ENCODE measurements at regions not wholly inside any gene's neighbourhood (a gene's known extent, or its start where the extent isn't known, plus 50 kb on each side); places are given as distances from the start of the nearest gene placed in this dataset.
"Not testable (repeated sequence)": the region's sequence is repeated elsewhere in the genome, so short reads cannot be mapped to it uniquely, and the experiment has no call there.

DNA sequence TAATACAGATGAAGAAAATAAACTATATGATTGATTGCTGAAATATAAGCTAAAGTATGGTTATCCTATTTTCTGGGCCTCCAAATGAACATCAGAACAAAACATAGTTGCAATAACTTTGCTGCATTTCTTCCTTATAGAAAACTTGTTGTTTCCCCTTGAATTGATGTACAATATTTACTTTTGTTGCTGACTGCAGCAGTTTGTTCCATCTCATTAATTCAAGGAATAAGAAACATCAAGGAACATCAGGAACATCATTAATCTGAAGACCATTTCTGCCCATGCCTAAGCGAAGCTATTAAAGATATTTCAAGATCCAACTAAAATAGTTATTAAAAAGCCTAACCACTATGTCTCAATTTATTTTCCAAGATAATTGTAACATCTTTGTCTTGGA is 363.6 kb upstream of the EDIL3 start:
- no peak overlapping the region for H3K27ac Mint-ChIP-seq

DNA sequence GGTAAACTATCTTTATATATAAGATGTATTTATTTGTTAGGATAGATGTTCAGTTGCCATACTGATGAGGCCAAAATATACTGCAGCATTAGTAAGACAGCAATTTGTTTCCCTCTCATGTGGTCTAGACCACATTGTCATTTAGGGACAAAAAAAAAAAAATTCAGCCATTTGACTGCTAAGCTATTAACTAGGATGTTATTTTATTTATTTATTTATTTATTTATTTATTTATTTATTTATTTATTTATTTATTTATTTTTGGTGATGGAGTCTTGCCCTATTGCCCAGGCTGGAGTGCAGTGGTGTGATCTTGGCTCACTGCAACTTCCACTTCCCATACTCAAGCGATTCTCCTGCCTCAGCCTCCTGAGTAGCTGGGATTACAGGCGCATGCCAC is 361.6 kb upstream of the EDIL3 start:
- ATAC-seq (ENCODE audit: low read depth) = not testable (repeated sequence)

More for the DNA sequence above, 363.6 kb upstream of the EDIL3 start:
- no peak for ATAC-seq (ENCODE audit: low read depth)
- Mint-ChIP-seq H3K4me3 (no peak overlapping the region), H3K9me3 (no peaks in the 10 kb centered on the region), H3K36me3 (no peaks in the 10 kb centered on the region), H3K27me3 (no peaks in the 10 kb centered on the region), H3K4me1 (no peaks in the 10 kb centered on the region)
- POLR2A ChIA-PET = no interaction called here
- no peak for DNase-seq

DNA sequence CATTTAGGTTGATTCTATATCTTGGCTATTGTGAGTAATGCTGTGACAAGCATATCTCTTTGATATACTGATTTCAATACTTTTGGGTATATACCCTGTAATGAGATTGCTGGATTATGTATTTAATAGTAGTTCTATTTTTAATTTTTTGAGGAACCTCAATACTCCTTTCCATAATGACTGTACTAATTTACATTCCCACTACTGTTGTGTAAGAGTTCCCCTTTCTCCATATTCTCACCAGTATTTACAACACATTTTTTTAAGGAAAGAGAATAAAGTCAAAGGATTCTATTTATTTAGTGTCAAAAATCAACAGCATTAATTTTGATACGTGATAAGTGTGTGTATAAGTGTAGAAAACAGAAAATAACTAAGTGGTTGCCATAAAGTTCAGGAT is 356.4 kb upstream of the EDIL3 start:
- no peaks in the 10 kb centered on the region for H3K9me3 Mint-ChIP-seq
- POLR2A ChIA-PET = no interaction called here

More for the DNA sequence above, 361.6 kb upstream of the EDIL3 start:
- H3K36me3 Mint-ChIP-seq, POLR2A ChIA-PET, H3K27me3 Mint-ChIP-seq, DNase-seq, H3K4me3 Mint-ChIP-seq, H3K4me1 Mint-ChIP-seq, H3K27ac Mint-ChIP-seq, H3K9me3 Mint-ChIP-seq: not testable (repeated sequence)

DNA sequence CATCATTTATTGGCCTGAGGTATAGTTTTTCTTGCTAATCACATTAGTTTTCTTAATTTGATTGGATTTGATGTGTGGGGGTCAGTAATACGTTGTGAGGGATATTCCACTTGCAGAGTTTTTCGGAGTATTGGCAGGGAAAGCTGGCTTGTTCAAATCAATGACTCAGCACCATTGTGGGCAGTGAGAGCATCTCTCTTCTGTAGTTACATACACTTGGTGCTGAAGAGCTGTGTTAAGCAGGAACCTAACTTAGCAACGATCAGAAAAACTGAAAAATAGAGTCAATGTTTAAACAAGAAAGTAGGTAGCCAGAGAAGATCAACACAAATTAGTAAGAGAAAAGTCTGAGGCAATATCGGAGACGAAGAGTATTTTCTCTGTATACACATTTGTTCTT is 344.6 kb upstream of the EDIL3 start:
- H3K27ac Mint-ChIP-seq = no peak overlapping the region
- POLR2A ChIA-PET = no interaction called here
- no peak overlapping the region for H3K4me3 Mint-ChIP-seq
- ATAC-seq (ENCODE audit: low read depth) (no peak), DNase-seq (no peak)
- no peaks in the 10 kb centered on the region for H3K9me3 Mint-ChIP-seq
- H3K4me1 Mint-ChIP-seq = no peaks in the 10 kb centered on the region
- H3K27me3 Mint-ChIP-seq = no peaks in the 10 kb centered on the region
- no peaks in the 10 kb centered on the region for H3K36me3 Mint-ChIP-seq

More for the DNA sequence above, 356.4 kb upstream of the EDIL3 start:
- Mint-ChIP-seq H3K4me3 (no peak overlapping the region), H3K4me1 (no peaks in the 10 kb centered on the region), H3K36me3 (no peaks in the 10 kb centered on the region), H3K27ac (no peak overlapping the region), H3K27me3 (no peaks in the 10 kb centered on the region)
- no peak for DNase-seq
- ATAC-seq (ENCODE audit: low read depth) = no peak

DNA sequence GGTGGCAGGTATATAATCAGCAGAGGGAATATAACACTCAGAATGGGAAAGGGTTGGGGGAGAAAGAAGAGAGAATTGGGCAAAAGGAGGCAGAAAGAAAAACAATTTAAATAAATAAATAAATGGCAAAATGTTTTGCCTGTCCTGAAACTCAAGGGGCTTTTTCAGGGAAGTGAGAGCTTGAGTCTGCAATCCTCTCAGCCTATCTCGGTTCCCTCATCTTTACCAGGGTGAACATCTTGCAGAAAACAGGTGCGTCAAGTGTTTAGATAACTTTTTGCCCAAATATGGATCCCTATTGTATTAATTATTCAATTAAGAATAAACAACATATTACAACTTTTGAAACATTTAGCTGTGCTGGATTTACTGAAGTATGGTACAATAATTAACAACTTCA is 343.0 kb upstream of the EDIL3 start:
- POLR2A ChIA-PET = no interaction called here
- Mint-ChIP-seq H3K9me3 (no peaks in the 10 kb centered on the region), H3K27ac (no peak overlapping the region), H3K36me3 (no peaks in the 10 kb centered on the region), H3K4me3 (no peak overlapping the region), H3K27me3 (no peaks in the 10 kb centered on the region), H3K4me1 (no peaks in the 10 kb centered on the region)
- ATAC-seq (ENCODE audit: low read depth) (no peak), DNase-seq (no peak)

DNA sequence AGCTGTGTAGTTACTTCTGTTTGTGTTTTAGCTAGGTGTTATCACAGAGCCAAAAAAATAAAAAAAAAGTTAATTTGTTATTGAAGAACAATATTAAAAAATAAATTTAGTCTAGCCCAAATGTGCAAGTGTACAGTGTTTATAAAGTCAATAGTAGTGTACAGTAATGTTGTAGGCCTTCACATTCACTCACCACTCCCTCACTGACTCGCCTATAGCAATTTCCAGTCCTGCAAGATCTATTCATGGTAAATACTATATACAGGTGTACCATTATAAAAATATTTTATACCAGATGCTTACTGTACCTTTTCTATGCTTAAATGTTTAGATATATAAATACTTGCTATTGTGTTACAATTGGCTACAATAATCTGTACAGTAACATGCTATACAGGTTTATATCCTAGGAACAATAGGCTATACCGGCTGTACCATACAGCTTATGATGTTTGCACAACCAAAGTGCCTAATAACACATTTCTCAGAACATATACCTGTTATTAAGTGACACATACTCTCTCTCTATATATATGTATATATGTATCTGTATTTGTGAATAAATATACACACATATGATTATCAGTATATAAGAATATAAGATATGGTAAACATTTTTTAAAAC is 341.4 kb upstream of the EDIL3 start:
- H3K9me3 Mint-ChIP-seq = no peaks in the 10 kb centered on the region
- H3K27me3 Mint-ChIP-seq = no peaks in the 10 kb centered on the region
- POLR2A ChIA-PET = no interaction called here
- H3K4me1 Mint-ChIP-seq = no peaks in the 10 kb centered on the region
- no peak overlapping the region for H3K27ac Mint-ChIP-seq
- no peaks in the 10 kb centered on the region for H3K36me3 Mint-ChIP-seq
- no peak overlapping the region for H3K4me3 Mint-ChIP-seq
- no peak for DNase-seq
- ATAC-seq (ENCODE audit: low read depth) = no peak

DNA sequence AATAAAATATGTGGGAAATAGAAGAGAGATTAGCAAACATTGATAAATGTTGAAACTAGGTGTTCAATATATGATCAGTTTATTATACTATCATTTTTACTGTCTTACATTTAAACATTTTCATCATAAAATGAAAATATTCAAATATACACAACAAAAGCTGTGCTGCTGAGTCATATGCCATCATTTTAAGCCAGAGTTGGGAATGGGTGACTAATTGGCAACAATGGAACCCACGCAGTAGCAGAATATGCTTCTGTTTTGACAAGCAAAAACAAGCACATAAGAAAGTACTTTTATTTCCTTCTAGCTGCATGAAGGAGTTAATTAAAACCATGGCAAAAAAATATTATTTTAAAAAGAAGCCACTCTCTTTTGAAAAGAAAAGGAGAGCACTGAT is 340.0 kb upstream of the EDIL3 start:
- ATAC-seq (ENCODE audit: low read depth) (no peak), DNase-seq (no peak)
- H3K27ac Mint-ChIP-seq = no peak overlapping the region
- no peaks in the 10 kb centered on the region for H3K36me3 Mint-ChIP-seq
- POLR2A ChIA-PET = no interaction called here
- no peaks in the 10 kb centered on the region for H3K27me3 Mint-ChIP-seq
- H3K9me3 Mint-ChIP-seq = peaks cover 3% of the 10 kb centered on the region
- no peaks in the 10 kb centered on the region for H3K4me1 Mint-ChIP-seq
- no peak overlapping the region for H3K4me3 Mint-ChIP-seq

DNA sequence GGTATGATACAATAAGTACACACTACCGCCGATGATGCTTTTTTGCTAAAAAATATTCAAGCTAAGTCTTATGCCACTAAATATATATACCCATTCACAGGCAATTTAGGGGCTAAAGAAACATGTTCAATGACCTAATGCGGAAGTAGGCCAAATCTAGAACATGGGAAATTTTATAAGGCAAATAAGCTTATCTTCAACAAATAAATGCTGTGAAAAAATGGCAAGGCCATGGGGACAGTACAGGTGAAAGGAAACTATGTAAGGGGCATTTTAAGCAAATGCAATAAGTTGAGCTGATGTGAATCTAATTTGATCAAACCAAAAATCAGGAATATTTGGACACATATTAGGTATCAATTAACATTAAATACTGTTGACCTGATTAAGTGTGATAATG is 339.5 kb upstream of the EDIL3 start:
- DNase-seq (no peak), ATAC-seq (ENCODE audit: low read depth) (no peak)
- Mint-ChIP-seq H3K27ac (no peak overlapping the region), H3K27me3 (no peaks in the 10 kb centered on the region), H3K4me3 (no peak overlapping the region), H3K9me3 (peaks cover 3% of the 10 kb centered on the region), H3K36me3 (no peaks in the 10 kb centered on the region), H3K4me1 (no peaks in the 10 kb centered on the region)
- POLR2A ChIA-PET = no interaction called here

DNA sequence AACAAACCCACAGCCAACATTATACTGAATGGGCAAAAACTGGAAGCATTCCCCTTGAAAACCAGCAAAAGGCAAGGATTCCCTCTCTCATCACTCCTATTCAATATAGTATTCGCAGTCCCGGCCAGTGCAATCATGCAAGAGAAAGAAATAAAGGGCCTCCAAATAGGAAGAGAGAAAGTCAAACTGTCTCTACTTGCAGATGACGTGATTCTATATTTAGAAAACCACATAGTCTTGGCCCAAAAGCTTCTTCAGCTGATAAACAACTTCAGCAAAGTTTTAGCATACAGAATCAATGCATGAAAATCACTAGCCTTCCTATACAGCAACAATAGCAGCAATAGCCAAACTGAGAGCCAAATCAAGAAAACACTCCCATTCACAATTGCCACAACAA is 333.7 kb upstream of the EDIL3 start:
- DNase-seq (no peak), ATAC-seq (ENCODE audit: low read depth) (no peak)
- Mint-ChIP-seq H3K4me3 (no peak overlapping the region), H3K27ac (no peak overlapping the region), H3K36me3 (no peaks in the 10 kb centered on the region), H3K9me3 (peaks cover 3% of the 10 kb centered on the region), H3K4me1 (no peaks in the 10 kb centered on the region), H3K27me3 (no peaks in the 10 kb centered on the region)
- POLR2A ChIA-PET = no interaction called here

DNA sequence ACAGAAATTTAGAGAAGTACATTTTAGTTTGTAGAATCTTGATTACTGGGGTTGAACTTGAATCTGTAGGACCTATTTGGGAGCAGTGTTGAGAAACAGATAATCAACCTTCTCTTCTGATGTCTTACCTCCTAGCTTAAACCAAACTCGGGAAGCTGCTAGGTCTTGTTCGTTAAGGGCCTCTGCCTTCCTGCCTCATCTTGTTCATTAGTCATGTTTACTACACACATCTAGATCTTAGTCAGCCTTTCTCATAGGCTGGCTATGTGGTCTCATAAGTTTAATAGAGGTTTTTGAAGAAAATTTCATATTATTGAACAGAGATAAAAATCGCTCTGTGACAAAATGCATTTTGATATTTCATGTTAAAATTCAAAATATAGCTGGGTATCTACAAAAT is 331.0 kb upstream of the EDIL3 start:
- Mint-ChIP-seq H3K27ac (no peak overlapping the region), H3K36me3 (no peaks in the 10 kb centered on the region), H3K4me1 (no peaks in the 10 kb centered on the region), H3K27me3 (no peaks in the 10 kb centered on the region), H3K4me3 (no peak overlapping the region), H3K9me3 (peaks cover 3% of the 10 kb centered on the region)
- no peak for ATAC-seq (ENCODE audit: low read depth)
- no peak for DNase-seq
- POLR2A ChIA-PET = no interaction called here

DNA sequence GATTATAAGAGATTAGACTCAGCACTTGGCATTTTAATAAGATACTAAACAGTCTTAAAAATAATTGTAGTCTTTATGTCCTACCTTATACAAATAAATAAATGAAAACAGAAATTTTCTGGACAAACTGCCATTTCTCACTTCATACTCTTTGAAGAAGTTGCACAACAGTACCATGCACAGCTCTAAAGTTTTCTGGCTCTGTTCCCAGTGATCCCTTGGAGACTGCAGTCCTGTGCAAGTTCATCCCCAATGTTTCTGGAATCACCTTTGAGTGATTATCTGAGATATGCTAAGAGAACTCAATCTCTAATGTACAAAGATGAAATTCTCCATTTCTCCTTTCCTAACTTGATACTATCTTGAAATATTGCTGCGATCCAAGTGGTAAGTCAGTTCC is 330.4 kb upstream of the EDIL3 start:
- no peaks in the 10 kb centered on the region for H3K36me3 Mint-ChIP-seq
- no peak for ATAC-seq (ENCODE audit: low read depth)
- POLR2A ChIA-PET = no interaction called here
- DNase-seq = no peak
- H3K4me1 Mint-ChIP-seq = no peaks in the 10 kb centered on the region
- H3K4me3 Mint-ChIP-seq = no peak overlapping the region
- H3K27ac Mint-ChIP-seq = no peak overlapping the region
- H3K9me3 Mint-ChIP-seq = peaks cover 3% of the 10 kb centered on the region
- H3K27me3 Mint-ChIP-seq = no peaks in the 10 kb centered on the region

DNA sequence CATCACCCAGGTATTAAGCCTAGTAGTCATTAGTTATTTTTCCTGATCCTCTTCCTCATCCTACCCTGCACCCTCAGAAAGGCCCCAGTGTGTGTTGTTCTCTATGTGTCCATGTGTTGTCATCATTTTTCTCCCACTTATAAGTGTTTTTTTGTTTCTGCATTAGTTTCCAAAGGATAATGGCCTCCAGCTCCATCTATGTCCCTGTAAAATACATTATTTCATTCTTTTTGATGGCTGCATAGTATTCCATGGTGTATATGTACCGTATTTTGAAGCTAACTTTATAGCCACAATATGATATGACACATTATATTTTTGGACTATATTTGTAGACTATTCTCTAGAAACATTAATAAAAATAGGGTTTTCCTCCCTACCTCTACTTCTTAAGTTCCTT is 324.4 kb upstream of the EDIL3 start:
- no peak for ATAC-seq (ENCODE audit: low read depth)
- Mint-ChIP-seq H3K9me3 (peaks cover 3% of the 10 kb centered on the region), H3K4me1 (no peaks in the 10 kb centered on the region), H3K4me3 (no peak overlapping the region), H3K36me3 (no peaks in the 10 kb centered on the region), H3K27me3 (no peaks in the 10 kb centered on the region), H3K27ac (no peak overlapping the region)
- no peak for DNase-seq
- POLR2A ChIA-PET = no interaction called here

DNA sequence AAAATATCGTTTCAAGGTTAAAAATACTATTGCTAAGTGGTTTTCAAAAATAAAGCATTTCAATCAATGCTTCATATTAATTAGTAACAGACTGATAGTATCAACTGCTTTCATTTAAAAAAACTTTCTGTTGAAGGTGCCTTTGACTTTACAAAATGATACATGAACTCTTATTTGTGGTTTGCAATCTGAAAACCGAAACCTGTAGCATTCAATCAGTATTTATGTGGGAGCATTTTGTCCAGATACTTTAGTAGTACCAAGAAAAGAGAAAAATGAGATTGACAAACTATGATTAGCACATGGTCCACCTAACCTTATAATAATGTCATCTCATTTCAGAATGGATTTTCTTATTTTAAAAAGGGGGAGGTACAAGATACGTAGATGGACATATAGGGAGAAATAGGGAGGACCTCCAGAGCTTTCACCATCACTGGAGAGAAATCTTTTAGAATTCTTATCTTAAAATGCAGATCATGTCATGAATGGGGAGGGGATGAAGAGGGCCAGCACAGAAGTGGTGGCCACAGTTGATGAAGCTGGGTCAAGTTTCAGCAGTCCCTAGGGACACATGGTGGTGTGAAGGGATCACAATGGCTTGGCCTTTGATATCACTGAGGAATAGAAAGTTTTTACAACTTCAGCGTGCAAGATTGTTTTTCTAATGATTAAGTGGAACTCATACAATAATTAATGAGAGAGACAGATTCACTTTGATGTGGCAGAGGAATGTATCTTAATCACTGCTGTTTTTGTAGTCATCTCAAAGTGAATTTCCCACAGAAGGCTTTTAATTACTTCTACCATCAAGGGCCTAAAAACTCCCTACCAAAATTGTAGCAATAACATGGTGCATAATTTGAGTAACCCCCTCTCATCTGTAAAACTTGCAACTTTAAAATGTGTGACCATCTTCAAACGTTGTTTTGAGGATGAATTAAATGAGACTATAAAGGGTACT is 322.3 kb upstream of the EDIL3 start:
- POLR2A ChIA-PET = no interaction called here
- no peaks in the 10 kb centered on the region for H3K27me3 Mint-ChIP-seq
- no peaks in the 10 kb centered on the region for H3K4me1 Mint-ChIP-seq
- H3K27ac Mint-ChIP-seq = no peak overlapping the region
- H3K36me3 Mint-ChIP-seq = no peaks in the 10 kb centered on the region
- H3K4me3 Mint-ChIP-seq = no peak overlapping the region
- ATAC-seq (ENCODE audit: low read depth) (no peak), DNase-seq (no peak)
- peaks cover 3% of the 10 kb centered on the region for H3K9me3 Mint-ChIP-seq

DNA sequence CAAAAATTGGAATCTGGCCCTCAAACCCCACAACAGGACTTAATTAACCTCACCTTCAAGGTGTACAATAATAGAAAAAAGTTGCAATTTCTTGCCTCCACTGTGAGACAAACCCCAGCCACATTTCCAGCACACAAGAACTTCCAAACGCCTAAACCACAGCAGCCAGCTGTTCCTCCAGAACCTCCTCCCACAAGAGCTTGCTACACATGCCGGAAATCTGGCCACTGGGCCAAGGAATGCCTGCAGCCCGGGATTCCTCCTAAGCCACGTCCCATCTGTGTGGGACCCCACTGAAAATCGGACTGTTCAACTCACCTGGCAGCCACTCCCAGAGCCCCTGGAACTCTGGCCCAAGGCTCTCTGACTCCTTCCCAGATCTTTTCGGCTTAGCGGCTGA is 315.9 kb upstream of the EDIL3 start:
- ATAC-seq (ENCODE audit: low read depth); DNase-seq; H3K9me3 Mint-ChIP-seq; H3K4me1 Mint-ChIP-seq; H3K4me3 Mint-ChIP-seq; H3K27me3 Mint-ChIP-seq; H3K36me3 Mint-ChIP-seq; POLR2A ChIA-PET; H3K27ac Mint-ChIP-seq: not testable (repeated sequence)
